ENCODE measurements at regions not wholly inside any gene's neighbourhood (a gene's known extent, or its start where the extent isn't known, plus 50 kb on each side); places are given as distances from the start of the nearest gene placed in this dataset.

DNA sequence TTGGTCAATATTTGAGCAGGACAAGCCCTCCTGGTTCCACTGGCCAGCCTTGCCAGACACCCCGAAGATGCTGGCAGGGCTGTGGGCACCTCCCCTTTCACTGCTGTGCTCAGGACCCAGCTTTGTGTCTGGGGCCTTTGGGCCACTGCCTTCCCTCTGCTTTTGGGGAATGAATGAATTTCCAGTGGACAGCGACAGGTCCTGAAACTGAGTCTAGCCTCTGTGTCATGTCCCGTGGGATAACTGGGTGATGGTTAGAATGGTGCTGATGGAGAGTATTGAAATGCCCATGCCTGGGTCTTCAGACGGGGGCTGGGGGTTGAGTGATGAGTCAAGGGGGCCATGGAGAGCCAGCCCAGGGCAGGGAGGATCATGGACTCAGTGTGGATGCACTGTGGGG, 135.8 kb downstream of the FOXL1 start:
- Mint-ChIP-seq H3K27ac (no peak overlapping the region), H3K9me3 (ENCODE audit: low read depth) (peaks cover 1% of the 10 kb centered on the region), H3K4me1 (ENCODE audit: low read depth) (peaks cover 2% of the 10 kb centered on the region), H3K4me3 (ENCODE audit: low read depth) (no peak overlapping the region), H3K36me3 (ENCODE audit: insufficient read depth) (no peaks in the 10 kb centered on the region), H3K27me3 (peaks cover 63% of the 10 kb centered on the region)
- TF ChIP-seq, protein P1, sequence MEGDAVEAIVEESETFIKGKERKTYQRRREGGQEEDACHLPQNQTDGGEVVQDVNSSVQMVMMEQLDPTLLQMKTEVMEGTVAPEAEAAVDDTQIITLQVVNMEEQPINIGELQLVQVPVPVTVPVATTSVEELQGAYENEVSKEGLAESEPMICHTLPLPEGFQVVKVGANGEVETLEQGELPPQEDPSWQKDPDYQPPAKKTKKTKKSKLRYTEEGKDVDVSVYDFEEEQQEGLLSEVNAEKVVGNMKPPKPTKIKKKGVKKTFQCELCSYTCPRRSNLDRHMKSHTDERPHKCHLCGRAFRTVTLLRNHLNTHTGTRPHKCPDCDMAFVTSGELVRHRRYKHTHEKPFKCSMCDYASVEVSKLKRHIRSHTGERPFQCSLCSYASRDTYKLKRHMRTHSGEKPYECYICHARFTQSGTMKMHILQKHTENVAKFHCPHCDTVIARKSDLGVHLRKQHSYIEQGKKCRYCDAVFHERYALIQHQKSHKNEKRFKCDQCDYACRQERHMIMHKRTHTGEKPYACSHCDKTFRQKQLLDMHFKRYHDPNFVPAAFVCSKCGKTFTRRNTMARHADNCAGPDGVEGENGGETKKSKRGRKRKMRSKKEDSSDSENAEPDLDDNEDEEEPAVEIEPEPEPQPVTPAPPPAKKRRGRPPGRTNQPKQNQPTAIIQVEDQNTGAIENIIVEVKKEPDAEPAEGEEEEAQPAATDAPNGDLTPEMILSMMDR (IDR thresholded peaks at IDR 0.05; ENCODE audit: unreplicated experiment), result no peak
- no peak for DNase-seq (ENCODE audit: low spot score, unreplicated experiment)

DNA sequence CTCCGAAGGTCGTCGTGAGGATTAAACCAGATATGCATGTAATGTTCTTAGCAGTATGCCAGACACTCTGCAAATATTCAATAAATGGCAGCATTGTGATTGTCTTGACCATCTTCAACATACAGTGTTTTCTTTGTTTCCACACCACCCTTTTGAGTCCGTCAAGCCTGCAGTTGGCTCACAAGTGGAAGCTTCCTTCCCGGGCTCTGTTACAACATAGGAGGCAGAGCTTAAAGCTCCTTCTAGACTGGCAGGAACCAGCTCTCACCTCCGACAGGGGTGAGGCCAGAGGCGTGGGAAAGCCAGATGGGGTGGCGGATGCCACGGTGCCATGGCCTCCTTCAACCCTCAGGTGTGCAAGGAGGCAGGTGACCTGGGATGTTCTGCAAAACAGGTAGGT, 138.3 kb downstream of the FOXL1 start:
- TF ChIP-seq, protein P1 (IDR thresholded peaks at IDR 0.05; ENCODE audit: unreplicated experiment), result no peak
- H3K27me3 Mint-ChIP-seq, result peaks cover 47% of the 10 kb centered on the region
- no peak overlapping the region for H3K4me3 Mint-ChIP-seq (ENCODE audit: low read depth)
- H3K9me3 Mint-ChIP-seq (ENCODE audit: low read depth), result no peaks in the 10 kb centered on the region
- H3K36me3 Mint-ChIP-seq (ENCODE audit: insufficient read depth), result no peaks in the 10 kb centered on the region
- no peak for DNase-seq (ENCODE audit: low spot score, unreplicated experiment)
- no peak overlapping the region for H3K27ac Mint-ChIP-seq
- peaks cover 2% of the 10 kb centered on the region for H3K4me1 Mint-ChIP-seq (ENCODE audit: low read depth)

DNA sequence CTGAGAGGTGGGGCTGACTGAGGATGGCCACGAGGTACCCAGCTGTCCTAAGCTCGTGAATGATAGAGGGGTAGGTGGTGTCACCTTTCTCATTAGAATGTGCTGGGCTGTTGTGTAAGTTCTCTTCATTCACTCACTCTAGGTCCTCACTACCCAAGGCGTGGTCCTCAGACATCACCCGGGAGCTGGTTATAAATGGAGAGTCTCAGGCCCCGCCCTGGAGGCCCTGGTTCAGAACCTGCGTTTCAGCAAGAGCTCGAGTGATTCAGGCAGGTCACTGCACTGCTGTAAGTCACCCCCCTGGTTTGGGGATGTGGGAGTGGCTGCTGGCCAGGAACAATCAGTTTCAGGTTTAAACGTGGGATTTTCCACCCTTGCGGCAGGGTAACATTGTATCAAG, 139.8 kb downstream of the FOXL1 start:
- DNase-seq (ENCODE audit: low spot score, unreplicated experiment), result no peak
- TF ChIP-seq, protein P1 (IDR thresholded peaks at IDR 0.05; ENCODE audit: unreplicated experiment), result no peak
- no peak overlapping the region for H3K27ac Mint-ChIP-seq
- peaks cover 43% of the 10 kb centered on the region for H3K27me3 Mint-ChIP-seq
- H3K9me3 Mint-ChIP-seq (ENCODE audit: low read depth), result no peaks in the 10 kb centered on the region
- no peaks in the 10 kb centered on the region for H3K36me3 Mint-ChIP-seq (ENCODE audit: insufficient read depth)
- H3K4me3 Mint-ChIP-seq (ENCODE audit: low read depth), result no peak overlapping the region
- H3K4me1 Mint-ChIP-seq (ENCODE audit: low read depth), result peaks cover 2% of the 10 kb centered on the region

DNA sequence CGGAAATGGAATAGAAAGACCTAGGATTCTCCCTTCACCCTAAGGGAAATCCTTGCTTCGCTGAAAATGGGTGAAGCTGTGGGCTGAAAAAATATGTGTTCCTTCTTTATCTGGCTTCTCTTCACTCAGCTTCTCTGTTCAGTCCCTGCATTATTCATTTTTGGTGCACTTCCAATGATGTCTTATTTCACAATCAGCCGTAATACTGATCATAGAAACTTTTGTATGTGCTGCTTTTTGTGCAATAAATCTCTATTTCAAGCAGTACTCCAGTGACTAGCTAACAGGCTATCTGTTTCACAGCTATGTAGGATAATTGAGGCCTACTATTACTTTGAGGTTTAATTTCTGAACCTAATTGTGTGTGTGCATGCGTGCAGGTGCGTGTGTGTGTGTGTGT, 144.6 kb downstream of the FOXL1 start:
- Mint-ChIP-seq H3K9me3 (ENCODE audit: low read depth) (no peaks in the 10 kb centered on the region), H3K4me1 (ENCODE audit: low read depth) (peaks cover 2% of the 10 kb centered on the region), H3K36me3 (ENCODE audit: insufficient read depth) (no peaks in the 10 kb centered on the region), H3K4me3 (ENCODE audit: low read depth) (no peak overlapping the region), H3K27me3 (peaks cover 58% of the 10 kb centered on the region), H3K27ac (no peak overlapping the region)
- TF ChIP-seq, protein P1 (IDR thresholded peaks at IDR 0.05; ENCODE audit: unreplicated experiment), result no peak
- DNase-seq (ENCODE audit: low spot score, unreplicated experiment), result no peak

DNA sequence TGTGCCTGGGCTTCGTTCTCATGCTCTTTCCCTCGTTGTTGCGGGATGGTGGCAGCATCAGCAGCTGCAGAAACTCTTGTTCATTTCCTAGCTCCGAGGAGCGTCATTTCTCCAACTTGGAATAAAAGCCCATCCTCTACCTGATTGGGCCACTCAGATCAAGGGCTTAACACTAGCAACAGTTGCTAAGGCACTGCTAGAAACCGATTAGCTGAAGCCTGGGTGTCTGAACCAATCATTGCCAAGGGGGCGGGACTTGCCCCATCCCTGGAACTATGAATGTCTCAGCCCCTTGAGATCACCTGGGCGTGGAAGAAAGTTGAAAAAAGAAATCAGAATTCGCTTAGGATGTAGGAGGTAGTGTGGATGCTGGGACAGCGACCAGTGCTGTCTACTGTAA, 145.3 kb downstream of the FOXL1 start:
- H3K27me3 Mint-ChIP-seq, result peaks cover 62% of the 10 kb centered on the region
- TF ChIP-seq, protein P1 (IDR thresholded peaks at IDR 0.05; ENCODE audit: unreplicated experiment), result no peak
- no peaks in the 10 kb centered on the region for H3K36me3 Mint-ChIP-seq (ENCODE audit: insufficient read depth)
- no peak overlapping the region for H3K4me3 Mint-ChIP-seq (ENCODE audit: low read depth)
- no peak overlapping the region for H3K27ac Mint-ChIP-seq
- H3K9me3 Mint-ChIP-seq (ENCODE audit: low read depth), result no peaks in the 10 kb centered on the region
- no peak for DNase-seq (ENCODE audit: low spot score, unreplicated experiment)
- H3K4me1 Mint-ChIP-seq (ENCODE audit: low read depth), result no peaks in the 10 kb centered on the region
